GM23248 (cell line): ENCODE measurements at regions not wholly inside any gene's neighbourhood (a gene's known extent, or its start where the extent isn't known, plus 50 kb on each side); places are given as distances from the start of the nearest gene placed in this dataset.

Experiments
- EZH2 ChIP-seq: fragments of 200-600 bp; sonication (generic); IDR thresholded peaks from 2 replicates; pipeline ENCODE4 v1.6.1; 2018; ENCODE audit warnings: antibody characterized with exemption, mild to moderate bottlenecking; ENCODE audit not compliant: insufficient read depth, poor library complexity, severe bottlenecking
- EZH2phosphoT487 ChIP-seq: fragments of 200-600 bp; sonication (generic); IDR thresholded peaks from 2 replicates; pipeline ENCODE4 v1.6.1; 2018; ENCODE audit warnings: antibody characterized with exemption, moderate library complexity, mild to moderate bottlenecking, low read depth; ENCODE audit not compliant: insufficient read depth

- TF ChIP-seq EZH2 (no peak), EZH2phosphoT487 (no peak)
Measured at GRCh38 chr10:36583690-36584089, 541.7 kb upstream of the ANKRD30A start.
